ENCODE measurements at regions not wholly inside any gene's neighbourhood (a gene's known extent, or its start where the extent isn't known, plus 50 kb on each side); places are given as distances from the start of the nearest gene placed in this dataset.

DNA sequence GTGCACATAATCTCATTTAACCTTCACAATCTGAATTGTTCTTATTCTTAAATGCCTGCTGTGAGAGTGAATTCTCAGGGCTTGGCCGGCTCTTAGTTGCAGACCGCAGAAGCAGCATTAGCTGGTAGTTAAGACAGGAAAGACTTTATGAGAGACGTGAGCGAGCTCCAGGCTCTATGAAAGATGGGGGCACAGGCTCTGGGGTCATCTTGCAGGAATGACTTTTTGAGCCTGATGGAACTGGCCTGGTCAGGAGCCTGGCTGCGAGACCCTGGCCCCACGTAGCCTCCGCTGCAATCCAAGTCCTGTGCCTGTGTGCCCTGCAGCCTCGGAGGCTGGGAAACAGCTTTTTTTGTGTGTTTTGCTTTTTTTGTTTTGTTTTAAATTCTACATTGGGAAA is 958.8 kb upstream of the ZNF722 start:
- no peak for DNase-seq (ENCODE audit: low spot score)

DNA sequence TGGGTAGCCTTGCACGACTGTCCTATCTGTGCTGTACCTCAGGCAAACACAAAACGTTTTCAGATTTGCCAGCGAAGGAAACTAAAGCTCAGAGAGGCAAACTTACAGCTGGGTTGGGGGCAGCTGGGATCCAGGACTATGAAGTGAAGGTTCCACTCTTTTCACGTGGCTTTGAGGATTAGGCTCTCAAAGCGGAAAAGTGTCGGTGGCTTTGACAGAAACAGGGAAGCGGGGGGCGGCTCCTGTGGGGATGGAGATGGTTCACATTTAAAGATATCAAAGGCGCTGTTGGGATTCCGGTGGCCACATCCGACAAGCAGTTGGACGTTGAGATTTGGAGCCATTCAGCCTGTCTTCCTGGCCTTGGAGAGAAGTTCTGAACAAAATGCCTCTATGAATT is 958.3 kb upstream of the ZNF722 start:
- no peak for DNase-seq (ENCODE audit: low spot score)
- TF ChIP-seq, protein P1, sequence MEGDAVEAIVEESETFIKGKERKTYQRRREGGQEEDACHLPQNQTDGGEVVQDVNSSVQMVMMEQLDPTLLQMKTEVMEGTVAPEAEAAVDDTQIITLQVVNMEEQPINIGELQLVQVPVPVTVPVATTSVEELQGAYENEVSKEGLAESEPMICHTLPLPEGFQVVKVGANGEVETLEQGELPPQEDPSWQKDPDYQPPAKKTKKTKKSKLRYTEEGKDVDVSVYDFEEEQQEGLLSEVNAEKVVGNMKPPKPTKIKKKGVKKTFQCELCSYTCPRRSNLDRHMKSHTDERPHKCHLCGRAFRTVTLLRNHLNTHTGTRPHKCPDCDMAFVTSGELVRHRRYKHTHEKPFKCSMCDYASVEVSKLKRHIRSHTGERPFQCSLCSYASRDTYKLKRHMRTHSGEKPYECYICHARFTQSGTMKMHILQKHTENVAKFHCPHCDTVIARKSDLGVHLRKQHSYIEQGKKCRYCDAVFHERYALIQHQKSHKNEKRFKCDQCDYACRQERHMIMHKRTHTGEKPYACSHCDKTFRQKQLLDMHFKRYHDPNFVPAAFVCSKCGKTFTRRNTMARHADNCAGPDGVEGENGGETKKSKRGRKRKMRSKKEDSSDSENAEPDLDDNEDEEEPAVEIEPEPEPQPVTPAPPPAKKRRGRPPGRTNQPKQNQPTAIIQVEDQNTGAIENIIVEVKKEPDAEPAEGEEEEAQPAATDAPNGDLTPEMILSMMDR (IDR thresholded peaks at IDR 0.05; ENCODE audit: extremely low read depth, missing control alignments): no peak

More for the DNA sequence above, 958.8 kb upstream of the ZNF722 start:
- TF ChIP-seq, protein P1 (IDR thresholded peaks at IDR 0.05; ENCODE audit: extremely low read depth, missing control alignments): no peak

DNA sequence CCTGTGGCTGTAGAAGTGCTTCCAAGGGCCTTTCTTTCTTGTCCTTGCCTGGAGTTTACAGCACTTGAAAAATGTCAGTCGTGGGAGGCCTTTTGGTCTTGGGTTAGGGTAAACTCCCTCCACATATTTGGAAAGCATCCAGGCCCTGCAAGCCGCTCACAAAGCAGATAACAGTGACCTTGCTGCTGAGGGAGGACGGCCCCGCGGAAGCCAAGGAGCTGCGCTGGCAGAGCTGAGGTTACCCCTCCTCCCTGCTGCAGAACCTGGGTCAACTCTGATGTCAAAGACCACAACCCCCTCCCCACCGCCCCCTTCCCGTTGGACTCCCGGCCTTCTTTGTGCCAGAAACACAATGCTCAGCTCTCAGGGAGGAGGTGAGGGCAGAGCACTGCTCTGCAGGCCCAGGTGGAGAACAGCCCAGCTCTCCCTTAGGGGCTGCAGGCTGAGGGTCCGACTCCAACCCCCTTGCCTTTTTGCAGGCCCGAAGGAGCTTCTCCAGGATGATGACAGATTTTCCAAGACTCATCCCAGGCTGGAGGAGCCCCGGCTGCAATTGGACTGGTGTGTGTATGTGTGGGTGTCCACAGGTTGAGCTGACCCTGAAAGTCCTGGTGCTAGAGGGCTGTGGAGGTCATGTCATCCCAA is 957.6 kb upstream of the ZNF722 start:
- TF ChIP-seq, protein P1 (IDR thresholded peaks at IDR 0.05; ENCODE audit: extremely low read depth, missing control alignments): no peak
- no peak for DNase-seq (ENCODE audit: low spot score)

DNA sequence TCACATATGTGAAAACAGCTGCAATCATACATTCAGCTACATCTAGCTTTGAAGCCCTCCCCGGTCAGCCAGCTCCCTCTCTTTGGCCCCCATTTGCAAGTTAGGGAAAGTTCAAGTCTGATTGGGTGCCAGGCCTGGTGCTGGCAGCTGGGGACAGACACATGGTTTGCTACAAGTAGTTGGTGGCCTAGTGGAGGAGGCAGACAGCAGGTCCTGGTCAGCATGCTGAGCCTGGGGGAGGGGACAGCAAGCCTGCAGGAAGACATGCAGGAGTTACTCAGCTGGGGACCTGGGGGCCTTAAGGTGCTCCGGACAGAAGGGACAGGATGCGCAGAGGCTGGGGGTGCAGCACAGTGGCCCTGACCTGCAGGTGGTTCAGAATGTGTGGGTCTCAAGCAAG is 956.9 kb upstream of the ZNF722 start:
- TF ChIP-seq, protein P1 (IDR thresholded peaks at IDR 0.05; ENCODE audit: extremely low read depth, missing control alignments): no peak
- no peak for DNase-seq (ENCODE audit: low spot score)

DNA sequence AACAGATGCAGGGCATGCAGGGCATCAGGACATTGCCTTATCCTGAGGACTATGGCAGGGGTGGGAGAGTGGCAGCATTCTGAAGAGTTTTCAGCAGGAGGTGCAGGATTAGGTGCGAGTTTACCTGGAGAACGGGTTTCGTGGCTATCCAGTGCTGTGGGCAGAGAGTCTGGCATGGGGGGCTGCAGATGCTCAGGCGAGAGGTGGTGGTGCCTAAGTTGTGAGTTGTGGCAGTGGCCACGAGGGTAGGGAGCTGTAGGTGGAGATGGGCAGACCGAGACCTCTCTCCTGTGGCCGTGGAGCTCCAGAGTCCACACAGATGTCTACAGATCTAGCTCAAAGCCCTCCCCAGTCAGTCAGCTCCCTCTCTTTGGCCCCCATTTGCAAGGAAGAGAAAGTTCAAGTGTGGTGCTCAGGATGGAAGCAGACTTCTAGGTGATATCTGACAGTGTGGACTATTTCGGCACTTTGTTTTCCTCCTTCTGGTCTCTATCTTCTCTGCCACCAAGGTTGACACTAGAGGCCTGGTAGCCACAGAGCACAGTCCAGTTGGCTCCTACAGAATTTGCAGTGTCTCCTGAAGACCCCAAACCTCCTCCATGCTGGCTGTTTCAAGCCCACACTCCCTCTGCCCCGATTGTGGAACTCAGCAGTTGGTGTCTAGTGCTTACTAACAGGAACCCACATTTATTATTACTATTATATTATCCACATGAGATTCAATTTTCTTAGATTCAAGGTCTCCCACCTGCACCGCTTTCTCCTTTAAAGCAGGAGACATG is 955.7 kb upstream of the ZNF722 start:
- TF ChIP-seq, protein P1 (IDR thresholded peaks at IDR 0.05; ENCODE audit: extremely low read depth, missing control alignments): no peak
- no peak for DNase-seq (ENCODE audit: low spot score)

DNA sequence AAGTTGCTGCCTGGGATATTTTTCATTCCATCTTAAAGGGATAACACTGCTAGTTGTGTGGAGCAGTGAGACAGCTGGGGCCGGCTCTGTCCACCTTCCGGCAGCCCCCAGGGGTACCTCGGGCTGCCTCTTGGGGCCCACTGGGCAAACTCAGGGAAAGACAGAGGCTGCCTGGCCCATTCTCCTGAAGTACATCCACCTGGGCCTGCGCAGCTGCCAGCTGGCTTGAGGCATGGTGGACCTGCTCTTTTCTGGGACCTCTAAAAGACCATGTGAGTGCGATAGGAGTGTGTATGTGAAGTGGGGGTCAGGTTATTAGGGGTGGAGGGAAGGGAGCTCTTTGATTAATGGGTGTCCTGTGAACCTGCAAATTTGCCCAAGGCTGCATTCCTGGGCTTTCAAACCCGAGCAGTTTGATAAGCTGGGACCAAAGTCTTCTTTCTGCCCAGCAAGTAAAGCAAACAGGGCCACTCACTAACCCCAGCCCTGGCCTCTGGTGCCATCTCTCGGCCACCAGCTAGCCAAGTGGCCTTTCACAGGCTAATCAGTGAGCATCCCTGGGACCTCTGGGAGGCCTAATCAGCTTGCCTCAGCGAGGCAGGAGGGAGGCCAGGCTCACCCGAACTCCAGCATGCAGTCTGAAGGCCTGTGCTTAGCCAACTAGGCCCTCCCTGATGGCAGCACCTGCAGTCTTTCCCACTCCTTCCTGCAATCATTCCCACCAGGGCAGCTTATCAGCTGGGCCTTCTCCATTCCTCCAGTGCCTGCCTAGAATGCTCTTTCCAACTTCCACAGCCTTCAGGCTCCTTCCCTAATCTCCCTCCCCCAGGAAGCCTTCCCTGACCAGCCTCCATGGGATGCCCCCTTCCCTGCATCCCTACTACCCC is 954.7 kb upstream of the ZNF722 start:
- no peak for DNase-seq (ENCODE audit: low spot score)
- TF ChIP-seq, protein P1 (IDR thresholded peaks at IDR 0.05; ENCODE audit: extremely low read depth, missing control alignments): no peak

All from GM20000 (cell line).